ENCODE measurements at regions not wholly inside any gene's neighbourhood (a gene's known extent, or its start where the extent isn't known, plus 50 kb on each side); places are given as distances from the start of the nearest gene placed in this dataset.

- peaks cover 3% of the 10 kb centered on the region for H3K27me3 Mint-ChIP-seq
- no peak for DNase-seq
- CTCF ChIA-PET = no interaction called here
Observed at GRCh38 chr1:232472485-232473041, 157.4 kb downstream of the SIPA1L2 start.

DNA sequence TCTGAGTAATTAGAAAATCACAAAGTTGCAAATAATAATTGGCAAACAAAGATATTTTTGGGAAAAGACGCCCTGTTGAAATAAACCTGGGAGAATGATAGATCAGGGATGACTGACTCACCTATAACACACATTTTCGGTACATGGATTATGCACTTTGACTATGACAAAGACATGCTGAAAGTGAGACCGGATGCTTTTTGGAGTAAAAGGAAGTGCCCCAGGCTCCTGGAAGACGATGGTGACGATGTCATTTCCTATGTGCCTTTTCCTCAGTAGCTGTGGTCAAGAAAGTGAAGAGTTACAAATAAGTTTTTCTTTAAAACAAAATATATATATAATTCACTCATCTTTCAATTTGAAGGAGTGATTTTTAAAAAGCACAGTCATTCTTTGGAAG, 158.7 kb downstream of the SIPA1L2 start:
- Mint-ChIP-seq H3K4me3 (no peak overlapping the region), H3K9me3 (ENCODE audit: low read depth) (no peaks in the 10 kb centered on the region), H3K27me3 (peaks cover 3% of the 10 kb centered on the region), H3K4me1 (peaks cover 14% of the 10 kb centered on the region), H3K36me3 (no peaks in the 10 kb centered on the region), H3K27ac (no peak overlapping the region)
- ATAC-seq = no peak
- CTCF ChIA-PET = no interaction called here
- DNase-seq = no peak

More at GRCh38 chr1:232472485-232473041, 157.4 kb downstream of the SIPA1L2 start:
- Mint-ChIP-seq H3K27ac (no peak overlapping the region), H3K9me3 (ENCODE audit: low read depth) (no peaks in the 10 kb centered on the region), H3K4me1 (peaks cover 10% of the 10 kb centered on the region), H3K36me3 (no peaks in the 10 kb centered on the region), H3K4me3 (no peak overlapping the region)
- no peak for ATAC-seq

- Mint-ChIP-seq H3K4me1 (peaks cover 14% of the 10 kb centered on the region), H3K27ac (no peak overlapping the region), H3K27me3 (peaks cover 3% of the 10 kb centered on the region), H3K36me3 (no peaks in the 10 kb centered on the region), H3K9me3 (ENCODE audit: low read depth) (no peaks in the 10 kb centered on the region), H3K4me3 (no peak overlapping the region)
- ATAC-seq = no peak
- CTCF ChIA-PET = no interaction called here
- no peak for DNase-seq
Observed at GRCh38 chr1:232470711-232471110, 159.2 kb downstream of the SIPA1L2 start.

- DNase-seq (no peak), ATAC-seq (no peak)
- no peaks in the 10 kb centered on the region for H3K36me3 Mint-ChIP-seq
- H3K4me1 Mint-ChIP-seq = peaks cover 14% of the 10 kb centered on the region
- H3K9me3 Mint-ChIP-seq (ENCODE audit: low read depth) = no peaks in the 10 kb centered on the region
- no peaks in the 10 kb centered on the region for H3K27me3 Mint-ChIP-seq
- no peak overlapping the region for H3K27ac Mint-ChIP-seq
- no peak overlapping the region for H3K4me3 Mint-ChIP-seq
- CTCF ChIA-PET = no interaction called here
Observed at GRCh38 chr1:232468249-232468648, 161.7 kb downstream of the SIPA1L2 start.

GRCh38 chr1:232467073-232467760, 162.7 kb downstream of the SIPA1L2 start:
- no peak overlapping the region for H3K27ac Mint-ChIP-seq
- CTCF ChIA-PET = interaction anchor here (0.9 kb wide), 1 partner anchor 12 kb away, joined by 3 read pairs; no protein-coding TSS in a partner anchor

GRCh38 chr1:232464325-232464724, 165.6 kb downstream of the SIPA1L2 start:
- no peak for DNase-seq
- H3K27me3 Mint-ChIP-seq = peaks cover 6% of the 10 kb centered on the region
- H3K27ac Mint-ChIP-seq = no peak overlapping the region
- no peaks in the 10 kb centered on the region for H3K36me3 Mint-ChIP-seq
- ATAC-seq = no peak
- no peaks in the 10 kb centered on the region for H3K9me3 Mint-ChIP-seq (ENCODE audit: low read depth)
- CTCF ChIA-PET = no interaction called here
- peaks cover 7% of the 10 kb centered on the region for H3K4me1 Mint-ChIP-seq
- H3K4me3 Mint-ChIP-seq = no peak overlapping the region

More at GRCh38 chr1:232467073-232467760, 162.7 kb downstream of the SIPA1L2 start:
- H3K9me3 Mint-ChIP-seq (ENCODE audit: low read depth) = no peaks in the 10 kb centered on the region
- H3K4me1 Mint-ChIP-seq = peaks cover 14% of the 10 kb centered on the region
- ATAC-seq (no peak), DNase-seq (no peak)
- H3K36me3 Mint-ChIP-seq = no peaks in the 10 kb centered on the region
- H3K27me3 Mint-ChIP-seq = peaks cover 3% of the 10 kb centered on the region
- no peak overlapping the region for H3K4me3 Mint-ChIP-seq

GRCh38 chr1:232463225-232463624, 166.7 kb downstream of the SIPA1L2 start:
- no peaks in the 10 kb centered on the region for H3K9me3 Mint-ChIP-seq (ENCODE audit: low read depth)
- DNase-seq (no peak), ATAC-seq (no peak)
- CTCF ChIA-PET = no interaction called here
- H3K27ac Mint-ChIP-seq = no peak overlapping the region
- H3K4me3 Mint-ChIP-seq = no peak overlapping the region
- H3K27me3 Mint-ChIP-seq = peaks cover 8% of the 10 kb centered on the region
- peaks cover 13% of the 10 kb centered on the region for H3K4me1 Mint-ChIP-seq
- H3K36me3 Mint-ChIP-seq = no peaks in the 10 kb centered on the region

DNA sequence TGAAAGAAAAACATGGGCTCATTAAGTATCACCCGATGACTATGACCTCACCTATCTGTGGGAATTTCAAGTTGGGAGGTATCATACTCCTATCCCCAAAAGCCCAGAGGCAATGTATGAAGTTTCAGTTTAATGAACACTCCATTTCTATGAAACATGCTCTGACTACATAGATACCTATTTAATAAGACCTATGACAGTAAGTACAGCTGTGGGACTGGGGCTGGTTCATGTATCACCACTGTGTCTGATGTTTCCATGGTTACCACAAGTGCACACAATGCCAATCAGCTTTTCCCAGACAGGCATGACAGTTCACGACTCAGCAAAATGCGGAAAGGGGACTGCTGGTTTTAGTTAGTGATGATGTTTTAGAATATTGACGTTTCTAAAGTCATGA, 167.7 kb downstream of the SIPA1L2 start:
- Mint-ChIP-seq H3K9me3 (ENCODE audit: low read depth) (no peaks in the 10 kb centered on the region), H3K36me3 (no peaks in the 10 kb centered on the region), H3K4me3 (no peak overlapping the region), H3K27me3 (peaks cover 8% of the 10 kb centered on the region), H3K27ac (no peak overlapping the region), H3K4me1 (peaks cover 16% of the 10 kb centered on the region)
- ATAC-seq = no peak
- no peak for DNase-seq
- CTCF ChIA-PET = no interaction called here

DNA sequence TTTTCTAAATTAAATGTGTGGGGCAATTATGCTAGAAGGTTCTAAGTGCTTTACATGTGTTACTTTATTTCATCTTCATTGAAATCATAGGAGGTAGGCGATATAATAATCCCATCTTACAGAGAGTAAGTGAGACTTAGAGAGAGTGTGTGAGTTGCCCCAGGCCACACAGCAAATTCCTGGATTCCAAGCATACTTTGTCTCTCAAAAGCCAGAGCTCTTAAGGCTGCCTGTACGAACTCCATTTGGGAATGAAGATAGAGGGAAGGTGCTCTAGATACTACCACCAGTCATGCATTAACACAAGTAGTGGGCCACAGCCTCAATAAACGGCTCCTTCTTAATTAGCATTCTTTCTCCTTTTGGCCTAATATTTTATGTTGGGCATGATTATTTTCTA, 170.1 kb downstream of the SIPA1L2 start:
- DNase-seq = no peak
- peaks cover 22% of the 10 kb centered on the region for H3K4me1 Mint-ChIP-seq
- no peak overlapping the region for H3K27ac Mint-ChIP-seq
- no peak overlapping the region for H3K4me3 Mint-ChIP-seq
- H3K27me3 Mint-ChIP-seq = peaks cover 16% of the 10 kb centered on the region
- no peaks in the 10 kb centered on the region for H3K9me3 Mint-ChIP-seq (ENCODE audit: low read depth)
- CTCF ChIA-PET = no interaction called here
- peaks cover 1% of the 10 kb centered on the region for H3K36me3 Mint-ChIP-seq
- ATAC-seq = no peak

- H3K36me3 Mint-ChIP-seq = peaks cover 1% of the 10 kb centered on the region
- no peak overlapping the region for H3K27ac Mint-ChIP-seq
- no peak overlapping the region for H3K4me3 Mint-ChIP-seq
- CTCF ChIA-PET = no interaction called here
- no peaks in the 10 kb centered on the region for H3K9me3 Mint-ChIP-seq (ENCODE audit: low read depth)
- peaks cover 16% of the 10 kb centered on the region for H3K27me3 Mint-ChIP-seq
- ATAC-seq (peak; percentile 50), DNase-seq (peak; percentile 60)
- peaks cover 22% of the 10 kb centered on the region for H3K4me1 Mint-ChIP-seq
Observed at GRCh38 chr1:232459087-232459486, 170.8 kb downstream of the SIPA1L2 start.

- H3K27me3 Mint-ChIP-seq = peaks cover 16% of the 10 kb centered on the region
- DNase-seq (peak; percentile 80), ATAC-seq (peak; percentile 96)
- H3K36me3 Mint-ChIP-seq = peaks cover 1% of the 10 kb centered on the region
- no peaks in the 10 kb centered on the region for H3K9me3 Mint-ChIP-seq (ENCODE audit: low read depth)
- H3K4me3 Mint-ChIP-seq = no peak overlapping the region
- H3K4me1 Mint-ChIP-seq = peaks cover 22% of the 10 kb centered on the region
- CTCF ChIA-PET = no interaction called here
- no peak overlapping the region for H3K27ac Mint-ChIP-seq
Observed at GRCh38 chr1:232457595-232457994, 172.3 kb downstream of the SIPA1L2 start.

DNA sequence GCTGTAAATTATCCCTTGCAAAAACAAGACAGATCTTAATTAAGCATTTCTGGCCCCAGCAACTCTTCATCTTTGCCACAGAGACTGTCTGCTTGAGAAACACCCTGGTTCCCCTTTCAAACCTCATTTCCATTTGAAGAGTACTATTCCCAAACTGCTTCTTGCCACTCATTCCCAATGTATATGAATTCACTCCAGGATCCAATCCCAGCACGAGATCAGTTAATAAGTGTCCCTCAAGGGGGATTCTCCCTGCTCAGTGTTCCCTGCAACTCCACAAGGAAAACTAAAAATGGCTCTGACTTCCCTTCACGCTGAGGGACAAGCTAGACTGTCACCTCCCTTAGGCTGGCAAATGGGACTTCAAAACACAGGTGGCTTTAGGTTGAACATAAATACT, 173.2 kb downstream of the SIPA1L2 start:
- peaks cover 1% of the 10 kb centered on the region for H3K36me3 Mint-ChIP-seq
- peaks cover 31% of the 10 kb centered on the region for H3K4me1 Mint-ChIP-seq
- no peak overlapping the region for H3K27ac Mint-ChIP-seq
- peaks cover 16% of the 10 kb centered on the region for H3K27me3 Mint-ChIP-seq
- ATAC-seq (no peak), DNase-seq (no peak)
- CTCF ChIA-PET = no interaction called here
- no peak overlapping the region for H3K4me3 Mint-ChIP-seq
- no peaks in the 10 kb centered on the region for H3K9me3 Mint-ChIP-seq (ENCODE audit: low read depth)

DNA sequence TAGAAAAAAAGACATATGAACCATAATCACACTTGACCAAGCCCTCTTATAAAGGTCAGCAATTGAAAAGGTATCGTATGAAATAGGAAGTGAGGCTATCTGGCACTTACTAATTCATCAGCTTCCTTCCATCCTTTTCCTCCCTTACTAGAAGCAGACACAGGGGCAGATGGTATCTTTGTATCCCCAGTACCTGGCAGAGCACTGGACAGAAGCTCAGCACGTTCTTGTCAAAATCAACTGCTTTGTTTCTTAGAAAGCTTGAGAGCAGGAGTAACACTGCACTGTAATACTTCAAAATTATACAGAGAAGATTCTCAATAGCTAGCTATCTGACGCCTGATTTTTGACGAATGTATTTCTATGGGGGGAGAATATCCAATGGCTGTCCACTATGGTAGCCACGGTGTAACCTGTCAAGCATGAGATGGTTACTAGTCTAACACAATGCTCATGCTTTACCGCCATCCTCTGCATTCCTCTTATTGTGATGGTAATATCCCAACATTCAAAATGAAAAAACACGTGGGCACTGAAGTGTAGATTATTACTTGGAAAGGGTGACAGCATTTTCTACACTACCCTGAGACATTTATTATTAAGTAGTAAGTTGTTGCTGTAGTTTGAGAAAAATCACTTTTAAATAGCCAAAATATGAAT, 175.6 kb downstream of the SIPA1L2 start:
- peaks cover 1% of the 10 kb centered on the region for H3K36me3 Mint-ChIP-seq
- no peak for ATAC-seq
- CTCF ChIA-PET = interaction anchor here (1.0 kb wide), 1 partner anchor 190 kb away, joined by 3 read pairs; no protein-coding TSS in a partner anchor
- peaks cover 12% of the 10 kb centered on the region for H3K27me3 Mint-ChIP-seq
- no peak overlapping the region for H3K4me3 Mint-ChIP-seq
- peaks cover 32% of the 10 kb centered on the region for H3K4me1 Mint-ChIP-seq
- H3K9me3 Mint-ChIP-seq (ENCODE audit: low read depth) = no peaks in the 10 kb centered on the region
- no peak overlapping the region for H3K27ac Mint-ChIP-seq
- DNase-seq = no peak
